DOHH2 (cell line): ENCODE measurements at regions not wholly inside any gene's neighbourhood (a gene's known extent, or its start where the extent isn't known, plus 50 kb on each side); places are given as distances from the start of the nearest gene placed in this dataset.

Source experiments
- H3F3A ChIP-seq: fragments of 200-600 bp; sonication (generic), shearing (Covaris generic); 2 replicates; pipeline ENCODE4 v1.6.0; 2016; ENCODE audit warnings: antibody characterized with exemption, mild to moderate bottlenecking; ENCODE audit not compliant: control insufficient read depth, insufficient read depth
- H3K27ac ChIP-seq: fragments of 200-600 bp; sonication (generic); 2 replicates; pipeline ENCODE4 v1.5.1; 2014; ENCODE audit warnings: low read depth, mild to moderate bottlenecking, low read length, moderate library complexity
- H3K27me3 ChIP-seq: fragments of 200-600 bp; sonication (generic); 2 replicates; pipeline ENCODE4 v1.6.1; 2014; ENCODE audit warnings: mild to moderate bottlenecking, low read length, mixed read lengths; ENCODE audit not compliant: control insufficient read depth
- H3K36me3 ChIP-seq: fragments of 200-600 bp; sonication (generic); 2 replicates; pipeline ENCODE4 v1.6.1; 2014; ENCODE audit warnings: mild to moderate bottlenecking, low read length, moderate library complexity, mixed read lengths; ENCODE audit not compliant: control insufficient read depth
- H3K4me1 ChIP-seq: fragments of 200-600 bp; sonication (generic); 2 replicates; pipeline ENCODE4 v1.6.1; 2014; ENCODE audit warnings: mild to moderate bottlenecking, low read length, mixed read lengths; ENCODE audit not compliant: control insufficient read depth
- H3K4me2 ChIP-seq: fragments of 200-600 bp; sonication (generic); 2 replicates; pipeline ENCODE4 v1.6.0; 2014; ENCODE audit warnings: mild to moderate bottlenecking, low read length, moderate library complexity
- H3K4me3 ChIP-seq: fragments of 200-600 bp; sonication (generic); 2 replicates; pipeline ENCODE4 v1.5.1; 2014; ENCODE audit warnings: mild to moderate bottlenecking, low read length, mixed read lengths
- H3K79me2 ChIP-seq: fragments of 200-600 bp; sonication (generic); 2 replicates; pipeline ENCODE4 v1.6.1; 2014; ENCODE audit warnings: mild to moderate bottlenecking, low read length, mixed read lengths; ENCODE audit not compliant: control insufficient read depth
- H3K9me2 ChIP-seq: fragments of 200-600 bp; sonication (generic); replicated peaks from 2 replicates; pipeline ENCODE4 v1.6.1; 2014; ENCODE audit warnings: mild to moderate bottlenecking, low read length, mixed read lengths; ENCODE audit not compliant: control insufficient read depth
- H3K9me3 ChIP-seq: fragments of 200-600 bp; sonication (generic); 2 replicates; pipeline ENCODE4 v1.6.1; 2014; ENCODE audit warnings: antibody characterized with exemption, low read length, mixed read lengths; ENCODE audit not compliant: control insufficient read depth, insufficient read depth
- H4K20me1 ChIP-seq: fragments of 200-600 bp; sonication (generic); 2 replicates; pipeline ENCODE4 v1.6.0; 2014; ENCODE audit warnings: low read depth, mild to moderate bottlenecking, antibody characterized with exemption, low read length, moderate library complexity; ENCODE audit not compliant: control insufficient read depth, insufficient read depth
- CTCF ChIP-seq: fragments of 200-600 bp; sonication (generic); IDR thresholded peaks from one replicate; pipeline ENCODE4 v1.5.1; 2014; ENCODE audit warnings: antibody characterized with exemption, mild to moderate bottlenecking, low read depth, low read length; ENCODE audit not compliant: poor library complexity, severe bottlenecking
- EZH2phosphoT487 ChIP-seq: fragments of 200-600 bp; sonication (generic); IDR thresholded peaks from 2 replicates; pipeline ENCODE4 v1.6.1; 2017; ENCODE audit warnings: borderline replicate concordance, mild to moderate bottlenecking, antibody characterized with exemption, low read length, moderate library complexity, mixed read lengths

GRCh38 chr6:168862346-168862980 lies 391.2 kb downstream of the THBS2 start:
- TF ChIP-seq EZH2phosphoT487 (no peak), CTCF (no peak)
- Histone ChIP-seq H4K20me1 (no peaks in the 10 kb centered on the region), H3F3A (no peaks in the 10 kb centered on the region), H3K79me2 (no peaks in the 10 kb centered on the region), H3K4me1 (no peaks in the 10 kb centered on the region), H3K27me3 (no peaks in the 10 kb centered on the region), H3K27ac (no peak overlapping the region), H3K4me2 (no peak overlapping the region), H3K36me3 (no peaks in the 10 kb centered on the region), H3K4me3 (no peak overlapping the region), H3K9me2 (no peaks in the 10 kb centered on the region), H3K9me3 (no peaks in the 10 kb centered on the region)

- Histone ChIP-seq H3K36me3 (no peaks in the 10 kb centered on the region), H3K9me3 (no peaks in the 10 kb centered on the region), H3K9me2 (no peaks in the 10 kb centered on the region), H3K4me3 (no peak overlapping the region), H3K79me2 (no peaks in the 10 kb centered on the region), H3F3A (no peaks in the 10 kb centered on the region), H3K4me1 (no peaks in the 10 kb centered on the region), H3K27me3 (no peaks in the 10 kb centered on the region), H3K27ac (no peak overlapping the region), H3K4me2 (no peak overlapping the region), H4K20me1 (no peaks in the 10 kb centered on the region)
- TF ChIP-seq CTCF, result no peak
- no peak for TF ChIP-seq EZH2phosphoT487
Measured at GRCh38 chr6:168860987-168861386, 392.7 kb downstream of the THBS2 start.

GRCh38 chr6:168860341-168860740 lies 393.3 kb downstream of the THBS2 start:
- Histone ChIP-seq H3K36me3 (no peaks in the 10 kb centered on the region), H3K4me1 (no peaks in the 10 kb centered on the region), H3K79me2 (no peaks in the 10 kb centered on the region), H3K27me3 (no peaks in the 10 kb centered on the region), H3K4me3 (no peak overlapping the region), H3K4me2 (no peak overlapping the region), H3F3A (no peaks in the 10 kb centered on the region), H3K27ac (no peak overlapping the region), H3K9me2 (no peaks in the 10 kb centered on the region), H3K9me3 (no peaks in the 10 kb centered on the region), H4K20me1 (no peaks in the 10 kb centered on the region)
- TF ChIP-seq EZH2phosphoT487 (no peak), CTCF (no peak)
